Aorta (tissue), 5 donors: ENCODE measurements at regions not wholly inside any gene's neighbourhood (a gene's known extent, or its start where the extent isn't known, plus 50 kb on each side); places are given as distances from the start of the nearest gene placed in this dataset.
"Not testable (repeated sequence)": the region's sequence is repeated elsewhere in the genome, so short reads cannot be mapped to it uniquely, and the experiment has no call there.

Experiments used
- ATAC-seq: fragments of 200-7000 bp; cut with Tn5 transposase; one replicate; pipeline ENCODE4 v1.9.1; 2022; ENCODE audit warnings: moderate library complexity; ENCODE audit not compliant: low FRiP score
- DNase-seq, 2 donors: peaks; one replicate each; pipeline ENCODE4 v3.0.0-alpha.2; 2020
- H3K27ac ChIP-seq, 2 donors: one replicate each; pipeline ENCODE4 v1.5.1; 2013; ENCODE audit warnings: low read length in 2 of 2, mild to moderate bottlenecking in 2 of 2, moderate library complexity in 2 of 2, control low read depth in 1 of 2, inconsistent platforms in 1 of 2, low read depth in 1 of 2
- H3K27me3 ChIP-seq, 2 donors: one replicate each; pipeline ENCODE4 v1.6.1; 2013; ENCODE audit warnings: control low read depth in 1 of 2, low read length in 1 of 2, mild to moderate bottlenecking in 1 of 2, moderate library complexity in 1 of 2; ENCODE audit not compliant: insufficient read depth in 2 of 2, control insufficient read depth in 1 of 2
- H3K36me3 ChIP-seq, 2 donors: one replicate each; pipeline ENCODE4 v1.6.1; 2013; ENCODE audit warnings: control low read depth in 1 of 2, low read length in 1 of 2, mild to moderate bottlenecking in 1 of 2; ENCODE audit not compliant: insufficient read depth in 2 of 2, control insufficient read depth in 1 of 2
- H3K4me1 ChIP-seq, 2 donors: one replicate each; pipeline ENCODE4 v1.6.1; 2013; ENCODE audit warnings: low read length in 2 of 2, control low read depth in 1 of 2, mild to moderate bottlenecking in 1 of 2, moderate library complexity in 1 of 2; ENCODE audit not compliant: insufficient read depth in 2 of 2, control insufficient read depth in 1 of 2
- H3K4me3 ChIP-seq, 2 donors: one replicate each; pipeline ENCODE4 v1.5.1; 2013; ENCODE audit warnings: low read length in 2 of 2, control low read depth in 1 of 2, mild to moderate bottlenecking in 1 of 2
- H3K9me3 ChIP-seq: one replicate; pipeline ENCODE4 v1.6.1; 2013; ENCODE audit warnings: mild to moderate bottlenecking, low read length; ENCODE audit not compliant: control insufficient read depth
- WGBS, 2 donors: extraction: QIAGEN DNeasy Blood & Tissue Kit; methylation state at CpG; one replicate each; pipeline ENCODE4 v1.1.7; 2013; 5-methylcytosine and 5-hydroxymethylcytosine counted together
- intact Hi-C, 2 donors: fragments of 100-400 bp; cut with DNase I; formaldehyde crosslinking; loops; one replicate each; pipeline versions ENCODE4 v1.14.2 to v1.15.0; 2022
- donor health status: healthy with polysubstance abuse.
- donor health status: Bipolar disorder and iron deficiency.
- donor health status: DM: no; HTN: no; CAD: no.
- donor health status: DM: no; HTN: no; CAD: no.
- donor health status: DM: yes; HTN: yes; CAD: no.

GRCh38 chr4:164115236-164115635 lies 620.7 kb downstream of the TMA16 start:
- DNase-seq (no peak), ATAC-seq (no peak)
- Histone ChIP-seq H3K27me3 (no peaks in the 10 kb centered on the region), H3K4me3 (no peak overlapping the region), H3K36me3 (no peaks in the 10 kb centered on the region), H3K9me3 (no peaks in the 10 kb centered on the region), H3K4me1 (no peaks in the 10 kb centered on the region), H3K27ac (no peak overlapping the region)
- intact Hi-C loops = no loop called here
- 35 to 44% methylated on average over 2 of the region's 2 CpGs for WGBS, 2 donors

DNA sequence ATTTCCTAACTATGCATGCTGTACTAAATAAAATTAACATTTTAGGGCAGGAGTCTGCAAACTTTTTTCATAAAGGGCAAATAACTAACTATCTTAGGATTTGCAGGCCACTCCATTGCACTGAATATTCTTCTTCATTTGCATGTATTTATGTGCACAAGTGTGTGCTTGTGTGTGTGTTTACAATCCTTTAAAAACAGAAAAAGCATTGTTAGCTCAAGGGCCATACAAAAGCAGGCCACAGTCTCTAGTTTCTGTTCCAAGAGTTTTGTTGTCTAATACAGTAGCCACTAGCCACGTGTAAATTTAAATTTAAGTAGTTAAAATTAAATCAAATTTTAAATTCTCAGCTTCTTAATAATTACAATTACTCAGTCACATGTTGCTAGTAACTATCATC lies 621.8 kb downstream of the TMA16 start:
- intact Hi-C loops = no loop called here
- WGBS, 2 donors = 54 to 64% methylated on average over 1 of the region's 1 CpG
- no peak for ATAC-seq
- H3K9me3 ChIP-seq = no peaks in the 10 kb centered on the region
- H3K4me1 ChIP-seq = no peaks in the 10 kb centered on the region
- no peak for DNase-seq
- H3K27me3 ChIP-seq = no peaks in the 10 kb centered on the region
- H3K36me3 ChIP-seq = no peaks in the 10 kb centered on the region
- no peak overlapping the region for H3K4me3 ChIP-seq
- H3K27ac ChIP-seq = no peak overlapping the region

- Histone ChIP-seq H3K9me3 (no peaks in the 10 kb centered on the region), H3K4me1 (no peaks in the 10 kb centered on the region), H3K27me3 (no peaks in the 10 kb centered on the region), H3K27ac (no peak overlapping the region), H3K4me3 (no peak overlapping the region), H3K36me3 (no peaks in the 10 kb centered on the region)
- intact Hi-C loops = no loop called here
- ATAC-seq (no peak), DNase-seq (no peak)
- 78% methylated on average over 2 of the region's 2 CpGs for WGBS, 2 donors
These were observed 619.5 kb upstream of the SMIM31 start for GRCh38 chr4:164134388-164134787.

DNA sequence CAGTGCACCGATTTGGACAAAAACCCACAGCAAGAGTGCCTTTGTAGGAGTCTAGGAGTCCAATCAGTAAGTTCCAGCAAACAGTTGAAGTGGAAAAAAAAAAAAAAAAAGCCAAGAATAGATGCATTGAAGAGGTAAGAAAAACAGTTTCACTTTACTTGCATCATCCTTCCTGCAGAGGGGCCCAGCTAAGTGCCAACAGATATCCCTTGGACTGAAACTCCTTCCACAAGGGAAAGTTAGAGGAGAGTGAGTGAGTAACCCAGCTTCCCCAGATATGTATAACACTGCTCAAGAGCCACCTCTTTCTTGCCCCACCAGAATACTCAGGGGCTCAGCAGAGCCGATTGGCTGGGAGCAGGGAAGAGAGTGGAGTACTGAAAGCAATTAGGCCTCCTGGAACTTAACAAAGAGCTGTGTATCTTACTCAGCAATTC lies 617.7 kb upstream of the SMIM31 start:
- ATAC-seq (no peak), DNase-seq (no peak)
- intact Hi-C loops = no loop called here
- WGBS, 2 donors = 81 to 94% methylated on average over 2 of the region's 2 CpGs
- Histone ChIP-seq H3K27ac (no peak overlapping the region), H3K27me3 (no peaks in the 10 kb centered on the region), H3K9me3 (no peaks in the 10 kb centered on the region), H3K36me3 (no peaks in the 10 kb centered on the region), H3K4me3 (no peak overlapping the region), H3K4me1 (no peaks in the 10 kb centered on the region)

- Histone ChIP-seq H3K27me3 (no peaks in the 10 kb centered on the region), H3K4me1 (no peaks in the 10 kb centered on the region), H3K36me3 (no peaks in the 10 kb centered on the region), H3K27ac (no peak overlapping the region), H3K9me3 (no peaks in the 10 kb centered on the region), H3K4me3 (no peak overlapping the region)
- 84 to 93% methylated on average over 2 of the region's 2 CpGs for WGBS, 2 donors
- intact Hi-C loops = no loop called here
- DNase-seq (no peak), ATAC-seq (no peak)
These were observed 615.4 kb upstream of the SMIM31 start for GRCh38 chr4:164138521-164138920.

DNA sequence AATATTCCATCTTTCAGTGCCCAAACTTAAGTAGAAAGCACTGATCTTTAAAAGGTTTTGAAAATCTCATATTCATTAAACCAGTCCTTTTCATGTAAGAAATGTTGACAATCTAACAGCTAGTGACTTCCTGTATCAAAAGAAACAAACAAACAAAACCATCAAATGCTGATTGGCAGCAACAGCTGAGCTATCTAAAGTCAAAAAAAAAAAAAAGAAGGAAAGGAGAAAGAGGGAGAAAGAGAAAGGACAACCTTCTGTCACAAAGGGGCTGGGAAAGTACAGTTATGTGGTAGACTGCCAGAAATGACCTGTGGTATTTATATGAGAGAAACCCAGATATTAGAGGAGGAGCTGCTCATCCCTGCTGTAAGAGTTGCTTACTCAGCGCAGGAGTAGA lies 614.6 kb upstream of the SMIM31 start:
- DNase-seq (no peak), ATAC-seq (no peak)
- Histone ChIP-seq H3K9me3 (no peaks in the 10 kb centered on the region), H3K27me3 (no peaks in the 10 kb centered on the region), H3K36me3 (no peaks in the 10 kb centered on the region), H3K4me3 (no peak overlapping the region), H3K27ac (no peak overlapping the region), H3K4me1 (no peaks in the 10 kb centered on the region)
- WGBS, 2 donors = 99 to 100% methylated on average over 1 of the region's 1 CpG
- intact Hi-C loops = no loop called here

GRCh38 chr4:164141755-164142375 lies 612.1 kb upstream of the SMIM31 start:
- WGBS, 2 donors = 81% methylated on average over 20 of the region's 20 CpGs
- H3K27ac ChIP-seq, H3K27me3 ChIP-seq, H3K4me1 ChIP-seq, H3K36me3 ChIP-seq, ATAC-seq, H3K4me3 ChIP-seq, H3K9me3 ChIP-seq, intact Hi-C loops: not testable (repeated sequence)
- DNase-seq = peak in 1 of 2 donors; percentile 55

GRCh38 chr4:164154416-164154815 lies 599.5 kb upstream of the SMIM31 start:
- no peak overlapping the region for H3K27ac ChIP-seq
- no peaks in the 10 kb centered on the region for H3K4me1 ChIP-seq
- ATAC-seq (no peak), DNase-seq (no peak)
- no peaks in the 10 kb centered on the region for H3K9me3 ChIP-seq
- H3K36me3 ChIP-seq = no peaks in the 10 kb centered on the region
- H3K4me3 ChIP-seq = no peak overlapping the region
- intact Hi-C loops = no loop called here
- 81 to 82% methylated on average over 4 of the region's 4 CpGs for WGBS, 2 donors
- no peaks in the 10 kb centered on the region for H3K27me3 ChIP-seq

DNA sequence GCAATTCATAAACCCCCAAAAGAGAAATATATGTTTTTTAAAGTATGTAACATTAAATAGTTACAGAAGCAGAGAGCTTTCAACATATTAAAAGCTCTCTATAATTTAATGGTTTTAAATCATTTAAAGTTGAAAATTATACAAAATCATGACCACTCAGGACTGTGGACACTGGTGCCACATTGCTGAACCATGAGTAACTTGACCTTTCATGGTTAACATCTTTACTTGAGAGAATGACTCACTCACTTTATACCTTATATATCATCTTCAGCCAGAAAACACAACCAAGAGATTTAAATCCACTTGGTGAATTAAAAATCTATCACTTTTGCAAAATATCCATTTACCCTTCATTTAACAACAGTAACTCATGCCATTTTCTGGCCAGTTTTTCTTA lies 584.3 kb upstream of the SMIM31 start:
- H3K4me1 ChIP-seq = no peaks in the 10 kb centered on the region
- DNase-seq (no peak), ATAC-seq (no peak)
- no peaks in the 10 kb centered on the region for H3K9me3 ChIP-seq
- H3K36me3 ChIP-seq = no peaks in the 10 kb centered on the region
- H3K27ac ChIP-seq = no peak overlapping the region
- no peak overlapping the region for H3K4me3 ChIP-seq
- intact Hi-C loops = no loop called here
- H3K27me3 ChIP-seq = no peaks in the 10 kb centered on the region
